ENCODE measurements at regions not wholly inside any gene's neighbourhood (a gene's known extent, or its start where the extent isn't known, plus 50 kb on each side); places are given as distances from the start of the nearest gene placed in this dataset.
"Not testable (repeated sequence)": the region's sequence is repeated elsewhere in the genome, so short reads cannot be mapped to it uniquely, and the experiment has no call there.

- ATAC-seq, result no peak
Measured at GRCh38 chr6:78666764-78667163, 200.6 kb upstream of the IRAK1BP1 start.

GRCh38 chr6:78670156-78670555, 197.2 kb upstream of the IRAK1BP1 start:
- ATAC-seq, result no peak
- TF ChIP-seq SNAI2 (CRISPR knock-in tag; IDR thresholded peaks at IDR 0.05) (no peak), ARNTL (CRISPR knock-in tag; IDR thresholded peaks at IDR 0.05; ENCODE audit: borderline replicate concordance, low read depth) (no peak), ZNF70 (CRISPR knock-in tag; IDR thresholded peaks at IDR 0.05) (no peak)

More at GRCh38 chr6:78666764-78667163, 200.6 kb upstream of the IRAK1BP1 start:
- TF ChIP-seq ZNF565 (CRISPR knock-in tag; conservative IDR thresholded peaks at IDR 0.05; ENCODE audit: low read depth) (no peak), TOX (CRISPR knock-in tag; IDR thresholded peaks at IDR 0.05; ENCODE audit: borderline replicate concordance) (no peak), GLIS3 (CRISPR knock-in tag; IDR thresholded peaks at IDR 0.05) (no peak), OSR1 (CRISPR knock-in tag; IDR thresholded peaks at IDR 0.05) (no peak), TCF4 (CRISPR knock-in tag; IDR thresholded peaks at IDR 0.05; ENCODE audit: borderline replicate concordance) (no peak), ARNTL (CRISPR knock-in tag; IDR thresholded peaks at IDR 0.05; ENCODE audit: borderline replicate concordance, low read depth) (no peak)

- TF ChIP-seq ZNF565 (CRISPR knock-in tag; conservative IDR thresholded peaks at IDR 0.05; ENCODE audit: low read depth), result no peak
- no peak for TF ChIP-seq TCF4 (CRISPR knock-in tag; IDR thresholded peaks at IDR 0.05; ENCODE audit: borderline replicate concordance)
- TF ChIP-seq ESRRG (CRISPR knock-in tag; IDR thresholded peaks at IDR 0.05), result no peak
- no peak for TF ChIP-seq GLIS3 (CRISPR knock-in tag; IDR thresholded peaks at IDR 0.05)
- no peak for TF ChIP-seq CREB5 (CRISPR knock-in tag; IDR thresholded peaks at IDR 0.05; ENCODE audit: low read depth)
- TF ChIP-seq ZC3H10 (CRISPR knock-in tag; IDR thresholded peaks at IDR 0.05), result no peak
- no peak for TF ChIP-seq SNAI2 (CRISPR knock-in tag; IDR thresholded peaks at IDR 0.05)
- no peak for TF ChIP-seq TOX (CRISPR knock-in tag; IDR thresholded peaks at IDR 0.05; ENCODE audit: borderline replicate concordance)
- no peak for TF ChIP-seq OSR1 (CRISPR knock-in tag; IDR thresholded peaks at IDR 0.05)
- no peak for TF ChIP-seq ISL1 (CRISPR knock-in tag; IDR thresholded peaks at IDR 0.05)
- TF ChIP-seq ZNF70 (CRISPR knock-in tag; IDR thresholded peaks at IDR 0.05), result no peak
- TF ChIP-seq PATZ1 (CRISPR knock-in tag; IDR thresholded peaks at IDR 0.05; ENCODE audit: borderline replicate concordance), result no peak
- no peak for TF ChIP-seq RARB (CRISPR knock-in tag; IDR thresholded peaks at IDR 0.05)
- ATAC-seq, result no peak
Measured at GRCh38 chr6:78670802-78671201, 196.5 kb upstream of the IRAK1BP1 start.

- not testable (repeated sequence) for ATAC-seq
Measured at GRCh38 chr6:78676069-78677007, 191.0 kb upstream of the IRAK1BP1 start.

GRCh38 chr6:78688668-78689067, 178.7 kb upstream of the IRAK1BP1 start:
- ATAC-seq, result no peak
- no peak for TF ChIP-seq TSHZ2 (CRISPR knock-in tag; IDR thresholded peaks at IDR 0.05)
- TF ChIP-seq ESRRG (CRISPR knock-in tag; IDR thresholded peaks at IDR 0.05), result no peak
- TF ChIP-seq ZC3H10 (CRISPR knock-in tag; IDR thresholded peaks at IDR 0.05), result no peak
- TF ChIP-seq OSR1 (CRISPR knock-in tag; IDR thresholded peaks at IDR 0.05), result no peak
- no peak for TF ChIP-seq ZFP3 (CRISPR knock-in tag; IDR thresholded peaks at IDR 0.05)
- no peak for TF ChIP-seq CSRNP3 (CRISPR knock-in tag; IDR thresholded peaks at IDR 0.05)
- no peak for TF ChIP-seq ISL1 (CRISPR knock-in tag; IDR thresholded peaks at IDR 0.05)
- TF ChIP-seq PPARA (CRISPR knock-in tag; IDR thresholded peaks at IDR 0.05; ENCODE audit: borderline replicate concordance), result no peak
- TF ChIP-seq ARNTL (CRISPR knock-in tag; IDR thresholded peaks at IDR 0.05; ENCODE audit: borderline replicate concordance, low read depth), result no peak
- no peak for TF ChIP-seq CSDC2 (CRISPR knock-in tag; IDR thresholded peaks at IDR 0.05)
- no peak for TF ChIP-seq ZFP30 (CRISPR knock-in tag; IDR thresholded peaks at IDR 0.05)
- no peak for TF ChIP-seq TCF4 (CRISPR knock-in tag; IDR thresholded peaks at IDR 0.05; ENCODE audit: borderline replicate concordance)
- no peak for TF ChIP-seq POU6F1 (CRISPR knock-in tag; IDR thresholded peaks at IDR 0.05; ENCODE audit: borderline replicate concordance, low read depth)
- TF ChIP-seq CREB5 (CRISPR knock-in tag; IDR thresholded peaks at IDR 0.05; ENCODE audit: low read depth), result no peak
- TF ChIP-seq ZNF8 (CRISPR knock-in tag; IDR thresholded peaks at IDR 0.05), result no peak
- no peak for TF ChIP-seq ZNF70 (CRISPR knock-in tag; IDR thresholded peaks at IDR 0.05)
- no peak for TF ChIP-seq TOX (CRISPR knock-in tag; IDR thresholded peaks at IDR 0.05; ENCODE audit: borderline replicate concordance)

All from SK-N-SH treated with all-trans-retinoic acid at 6 μM for 48 hours (cell line).